ENCODE measurements at regions not wholly inside any gene's neighbourhood (a gene's known extent, or its start where the extent isn't known, plus 50 kb on each side); places are given as distances from the start of the nearest gene placed in this dataset.

GRCh38 chr13:111856571-111856970 lies 210.4 kb upstream of the SOX1 start:
- H3K27ac ChIP-seq (ENCODE audit: low read depth in 1 of 2, low read length in 1 of 2), result no peak overlapping the region
- DNase-seq, result no peak
- H3K4me1 ChIP-seq (ENCODE audit: control insufficient read depth in 5 of 5, insufficient read depth in 5 of 5, low read length in 5 of 5), result no peaks in the 10 kb centered on the region
- 86 to 94% methylated on average over 11 of the region's 11 CpGs for WGBS, 2 donors
- no peak for ATAC-seq (ENCODE audit: insufficient read depth, low FRiP score)
- peaks cover 0 to 25% (median 0%) of the 10 kb centered on the region in 3 donors for H3K27me3 ChIP-seq (ENCODE audit: control insufficient read depth in 3 of 3, insufficient read depth in 3 of 3, low read length in 2 of 3)
- no peak for TF ChIP-seq CTCF (IDR thresholded peaks at IDR 0.05; ENCODE audit: control extremely low read depth, extremely low read depth)
- peaks cover 0 to 8% (median 0%) of the 10 kb centered on the region in 4 donors for H3K9me3 ChIP-seq (ENCODE audit: control insufficient read depth in 4 of 4, insufficient read depth in 3 of 4, low read length in 3 of 4)
- H3K4me3 ChIP-seq, result no peak overlapping the region
- H3K9ac ChIP-seq (ENCODE audit: insufficient read depth in 1 of 2, low read length in 2 of 2), result no peak overlapping the region
- no peaks in the 10 kb centered on the region for H3K36me3 ChIP-seq (ENCODE audit: control insufficient read depth in 4 of 4, insufficient read depth in 4 of 4, low read length in 4 of 4)

- WGBS, 2 donors, result 79 to 80% methylated on average over 18 of the region's 18 CpGs
- Histone ChIP-seq H3K9ac (ENCODE audit: insufficient read depth in 1 of 2, low read length in 2 of 2) (no peak overlapping the region), H3K9me3 (ENCODE audit: control insufficient read depth in 4 of 4, insufficient read depth in 3 of 4, low read length in 3 of 4) (peaks cover 0 to 11% (median 0%) of the 10 kb centered on the region in 4 donors), H3K36me3 (ENCODE audit: control insufficient read depth in 4 of 4, insufficient read depth in 4 of 4, low read length in 4 of 4) (no peaks in the 10 kb centered on the region), H3K4me1 (ENCODE audit: control insufficient read depth in 5 of 5, insufficient read depth in 5 of 5, low read length in 5 of 5) (no peaks in the 10 kb centered on the region), H3K27ac (ENCODE audit: low read depth in 1 of 2, low read length in 1 of 2) (no peak overlapping the region), H3K27me3 (ENCODE audit: control insufficient read depth in 3 of 3, insufficient read depth in 3 of 3, low read length in 2 of 3) (peaks cover 0 to 26% (median 0%) of the 10 kb centered on the region in 3 donors), H3K4me3 (no peak overlapping the region)
- DNase-seq (no peak), ATAC-seq (ENCODE audit: insufficient read depth, low FRiP score) (no peak)
- no peak for TF ChIP-seq CTCF (IDR thresholded peaks at IDR 0.05; ENCODE audit: control extremely low read depth, extremely low read depth)
These were observed 209.6 kb upstream of the SOX1 start for GRCh38 chr13:111857336-111857735.

- ATAC-seq (ENCODE audit: insufficient read depth, low FRiP score) (no peak), DNase-seq (peak in 1 of 3 donors; percentile 17)
- WGBS, 2 donors, result 80 to 84% methylated on average over 32 of the region's 32 CpGs
- Histone ChIP-seq H3K36me3 (ENCODE audit: control insufficient read depth in 4 of 4, insufficient read depth in 4 of 4, low read length in 4 of 4) (no peaks in the 10 kb centered on the region), H3K27me3 (ENCODE audit: control insufficient read depth in 3 of 3, insufficient read depth in 3 of 3, low read length in 2 of 3) (peaks cover 0 to 22% (median 0%) of the 10 kb centered on the region in 3 donors), H3K9me3 (ENCODE audit: control insufficient read depth in 4 of 4, insufficient read depth in 3 of 4, low read length in 3 of 4) (peaks cover 0 to 11% (median 0%) of the 10 kb centered on the region in 4 donors), H3K4me1 (ENCODE audit: control insufficient read depth in 5 of 5, insufficient read depth in 5 of 5, low read length in 5 of 5) (no peaks in the 10 kb centered on the region), H3K27ac (ENCODE audit: low read depth in 1 of 2, low read length in 1 of 2) (no peak overlapping the region), H3K4me3 (no peak overlapping the region), H3K9ac (ENCODE audit: insufficient read depth in 1 of 2, low read length in 2 of 2) (no peak overlapping the region)
- no peak for TF ChIP-seq CTCF (IDR thresholded peaks at IDR 0.05; ENCODE audit: control extremely low read depth, extremely low read depth)
These were observed 208.9 kb upstream of the SOX1 start for GRCh38 chr13:111857846-111858560.
